GF-D8 (cell line): ENCODE measurements at regions not wholly inside any gene's neighbourhood (a gene's known extent, or its start where the extent isn't known, plus 50 kb on each side); places are given as distances from the start of the nearest gene placed in this dataset.

Experiments
- DNase-seq: peaks from one replicate; lab custom pipeline; 2025; lab: John Stamatoyannopoulos, UW

GRCh38 chr5:20434786-20435185 is 446.8 kb upstream of the CDH18 start:
- DNase-seq: no peak

- no peak for DNase-seq
Measured at GRCh38 chr5:20420991-20421595, 433.1 kb upstream of the CDH18 start.
